GDM1 (cell line): ENCODE measurements at regions not wholly inside any gene's neighbourhood (a gene's known extent, or its start where the extent isn't known, plus 50 kb on each side); places are given as distances from the start of the nearest gene placed in this dataset.
A peak's percentile ranks its signal among the peaks of the same experiment; 100 is the strongest.
"Not testable (repeated sequence)": the region's sequence is repeated elsewhere in the genome, so short reads cannot be mapped to it uniquely, and the experiment has no call there.

ENCODE experiments used
- DNase-seq: peaks from one replicate; lab custom pipeline; 2025; lab: John Stamatoyannopoulos, UW

DNA sequence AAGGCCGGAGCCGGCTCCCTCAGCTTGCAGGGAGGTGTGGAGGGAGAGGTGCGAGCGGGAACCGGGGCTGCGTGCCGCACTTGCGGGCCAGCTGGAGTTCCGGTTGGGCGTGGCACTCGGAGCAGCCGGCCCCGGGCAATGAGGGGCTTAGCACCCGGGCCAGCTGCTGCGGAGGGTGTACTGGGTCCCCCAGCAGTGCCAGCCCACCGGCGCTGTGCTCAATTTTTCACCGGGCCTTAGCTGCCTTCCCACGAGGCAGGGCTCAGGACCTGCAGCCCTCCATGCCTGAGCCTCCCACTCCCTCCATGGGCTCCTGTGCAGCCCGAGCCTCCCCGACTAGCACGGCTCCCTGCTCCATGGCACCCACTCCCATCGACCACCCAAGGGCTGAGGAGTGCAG is 62.2 kb upstream of the ANKRD55 start:
- not testable (repeated sequence) for DNase-seq

DNA sequence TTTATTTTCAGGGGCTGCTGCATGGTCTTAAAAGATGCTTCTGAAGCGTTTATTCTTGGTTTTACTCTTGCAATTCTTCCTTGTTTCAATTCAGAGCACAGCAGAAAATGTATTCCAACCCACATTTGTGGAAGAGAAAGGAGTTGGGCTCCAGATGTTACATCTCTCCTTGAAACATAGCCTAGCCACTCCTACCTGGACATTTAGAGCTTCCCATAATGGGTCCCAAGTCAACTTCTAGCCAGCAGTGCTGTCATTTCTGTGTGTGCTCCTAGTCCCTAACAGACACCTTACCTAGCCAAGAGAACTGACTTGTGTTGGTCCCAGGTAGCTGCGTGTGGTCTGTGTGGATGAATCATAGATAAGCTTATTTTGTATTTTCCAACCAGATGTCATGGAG is 61.2 kb upstream of the ANKRD55 start:
- no peak for DNase-seq

DNA sequence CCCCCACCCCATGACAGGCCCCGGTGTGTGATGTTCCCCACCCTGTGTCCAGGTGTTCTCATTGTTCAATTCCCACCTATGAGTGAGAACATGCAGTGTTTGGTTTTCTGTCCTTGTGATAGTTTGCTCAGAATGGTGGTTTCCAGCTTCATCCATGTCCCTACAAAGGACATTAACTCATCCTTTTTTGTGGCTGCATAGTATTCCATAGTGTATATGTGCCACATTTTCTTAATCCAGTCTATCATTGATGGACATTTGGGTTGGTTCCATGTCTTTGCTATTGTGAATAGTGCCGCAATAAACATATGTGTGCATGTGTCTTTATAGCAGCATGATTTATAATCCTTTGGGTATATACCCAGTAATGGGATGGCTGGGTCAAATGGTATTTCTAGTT is 59.7 kb upstream of the ANKRD55 start:
- not testable (repeated sequence) for DNase-seq

DNA sequence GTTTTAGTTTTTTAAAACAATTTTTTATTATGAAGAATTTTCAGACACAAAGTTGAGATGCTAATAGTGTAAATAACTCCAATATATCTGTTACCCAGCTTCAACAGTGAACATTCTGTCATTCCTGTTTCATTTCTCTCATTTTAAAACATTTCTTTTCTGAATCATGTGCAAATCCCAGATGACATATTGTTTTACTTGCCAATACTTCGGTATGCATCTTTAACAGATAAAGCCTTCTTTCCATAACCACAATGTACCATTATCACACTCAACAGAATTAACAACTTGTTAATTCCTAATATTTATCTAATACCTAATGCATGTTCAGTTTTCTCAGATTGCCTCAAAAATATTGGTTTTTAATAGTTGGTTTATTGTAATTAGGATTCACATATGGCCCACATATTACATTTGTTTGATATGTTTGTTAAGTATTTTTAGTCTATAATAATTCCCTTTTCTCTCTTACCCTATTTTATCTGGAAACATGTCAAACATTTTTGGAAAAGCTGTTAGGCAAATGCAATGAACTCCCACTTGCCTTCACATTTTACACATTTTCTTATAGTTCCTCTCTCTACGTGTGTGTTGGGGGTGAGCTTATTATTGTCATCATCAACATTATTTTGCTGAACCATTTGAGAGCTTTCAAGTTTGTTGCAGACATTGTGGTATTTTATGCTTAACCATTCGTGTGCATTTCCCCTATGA is 58.7 kb upstream of the ANKRD55 start:
- DNase-seq, result no peak

- no peak for DNase-seq
Observed at GRCh38 chr5:56291079-56291643, 58.0 kb upstream of the ANKRD55 start.

- peak; percentile 1 for DNase-seq
Observed at GRCh38 chr5:56290378-56291078, 57.4 kb upstream of the ANKRD55 start.

DNA sequence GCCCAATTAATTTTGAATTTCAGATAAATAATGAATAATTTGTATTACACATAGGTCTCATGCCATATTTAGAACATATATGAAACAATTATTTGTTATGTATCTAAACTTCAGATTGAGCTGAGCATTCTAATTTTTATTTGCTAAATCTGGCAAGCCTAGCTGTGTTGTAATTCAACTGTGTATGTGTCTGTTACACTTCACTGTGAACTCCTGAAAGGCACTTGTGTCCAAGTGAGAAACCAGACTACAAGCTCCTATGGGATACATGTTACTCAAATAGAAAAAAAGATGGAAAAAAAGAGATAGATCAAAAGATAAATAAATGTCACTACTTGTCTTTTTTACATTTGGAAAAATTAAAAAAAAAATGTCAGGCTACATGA is 56.5 kb upstream of the ANKRD55 start:
- no peak for DNase-seq

GRCh38 chr5:56288873-56289601 is 55.9 kb upstream of the ANKRD55 start:
- DNase-seq, result no peak

DNA sequence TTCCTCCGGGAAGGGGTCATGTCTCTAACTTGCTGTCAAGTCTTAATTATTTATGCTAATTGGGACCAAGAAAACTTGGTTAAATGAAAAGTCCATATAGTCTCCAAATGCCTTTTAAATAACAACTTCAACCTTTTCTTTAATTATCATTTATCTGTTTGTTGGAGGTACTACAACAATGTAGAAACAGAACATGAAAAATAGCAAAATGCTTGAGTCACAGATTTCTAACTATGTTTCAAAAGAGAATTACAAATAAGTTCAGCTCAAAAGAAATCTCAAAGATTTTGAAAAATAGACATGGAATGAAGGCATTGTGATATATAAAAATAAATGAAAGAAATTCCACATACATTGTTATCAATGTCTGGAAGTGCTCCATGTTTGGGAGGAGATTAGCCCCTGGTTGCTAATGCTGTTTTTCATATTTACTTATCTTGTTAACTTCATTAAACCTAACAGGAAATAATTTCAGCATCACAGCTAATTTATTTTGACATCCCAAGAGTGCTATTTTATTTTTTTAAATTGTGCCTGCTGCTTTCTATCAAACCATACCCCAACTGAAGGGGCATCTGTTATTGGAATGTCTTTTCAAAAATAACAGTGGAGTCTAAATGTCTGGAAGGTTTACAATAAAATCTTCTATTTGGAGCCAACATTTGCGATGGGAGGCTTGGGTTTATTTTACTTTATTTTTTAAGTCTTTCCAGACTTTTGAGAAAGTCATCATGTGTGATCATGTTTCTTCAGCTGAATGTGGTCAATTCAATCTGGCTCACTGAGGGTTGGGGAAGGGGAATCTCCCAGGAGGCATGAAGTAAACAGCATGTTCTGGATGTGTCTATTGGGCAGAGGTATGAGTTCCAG is 53.1 kb upstream of the ANKRD55 start:
- no peak for DNase-seq

DNA sequence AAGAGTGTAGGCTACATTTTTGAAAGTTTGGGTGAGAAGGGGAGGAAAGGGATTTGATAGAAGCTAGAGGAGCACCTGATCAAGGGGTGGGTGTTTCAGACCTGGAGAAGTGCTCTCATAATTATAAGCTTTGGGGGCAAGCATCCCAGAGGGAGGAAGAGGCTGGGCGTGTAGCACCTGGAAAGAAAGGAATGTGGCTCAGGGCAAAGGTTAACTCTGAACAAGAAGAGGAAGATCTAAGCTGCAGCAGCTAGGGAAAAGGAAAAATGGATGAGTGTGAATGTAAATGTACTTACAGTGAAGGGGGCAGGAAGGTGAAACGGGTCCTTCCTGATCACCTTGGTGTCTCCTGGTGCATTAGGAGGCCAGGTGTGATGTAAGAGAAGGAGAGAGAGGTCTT is 49.8 kb upstream of the ANKRD55 start:
- no peak for DNase-seq
